ENCODE measurements at regions not wholly inside any gene's neighbourhood (a gene's known extent, or its start where the extent isn't known, plus 50 kb on each side); places are given as distances from the start of the nearest gene placed in this dataset.

DNA sequence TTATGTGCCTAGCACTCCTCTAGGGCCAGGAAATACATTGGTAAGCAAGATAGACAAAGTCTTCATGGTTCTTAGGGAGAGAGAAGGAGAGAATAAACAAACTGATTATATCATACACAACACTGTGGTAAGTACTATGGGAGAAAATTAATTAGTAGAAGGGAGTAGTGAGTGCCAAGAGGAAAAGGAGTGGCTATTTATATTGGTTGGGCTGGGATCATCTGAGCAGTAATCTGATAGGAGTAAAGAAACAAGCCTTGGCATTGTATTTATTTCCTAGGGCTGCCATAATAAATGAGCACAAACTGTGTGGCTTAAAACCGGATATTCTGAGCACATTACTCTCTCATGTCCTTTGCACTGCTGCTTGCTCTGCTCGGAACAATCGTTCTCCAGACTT is 158.1 kb upstream of the PHF14 start:
- TF ChIP-seq, protein P1, sequence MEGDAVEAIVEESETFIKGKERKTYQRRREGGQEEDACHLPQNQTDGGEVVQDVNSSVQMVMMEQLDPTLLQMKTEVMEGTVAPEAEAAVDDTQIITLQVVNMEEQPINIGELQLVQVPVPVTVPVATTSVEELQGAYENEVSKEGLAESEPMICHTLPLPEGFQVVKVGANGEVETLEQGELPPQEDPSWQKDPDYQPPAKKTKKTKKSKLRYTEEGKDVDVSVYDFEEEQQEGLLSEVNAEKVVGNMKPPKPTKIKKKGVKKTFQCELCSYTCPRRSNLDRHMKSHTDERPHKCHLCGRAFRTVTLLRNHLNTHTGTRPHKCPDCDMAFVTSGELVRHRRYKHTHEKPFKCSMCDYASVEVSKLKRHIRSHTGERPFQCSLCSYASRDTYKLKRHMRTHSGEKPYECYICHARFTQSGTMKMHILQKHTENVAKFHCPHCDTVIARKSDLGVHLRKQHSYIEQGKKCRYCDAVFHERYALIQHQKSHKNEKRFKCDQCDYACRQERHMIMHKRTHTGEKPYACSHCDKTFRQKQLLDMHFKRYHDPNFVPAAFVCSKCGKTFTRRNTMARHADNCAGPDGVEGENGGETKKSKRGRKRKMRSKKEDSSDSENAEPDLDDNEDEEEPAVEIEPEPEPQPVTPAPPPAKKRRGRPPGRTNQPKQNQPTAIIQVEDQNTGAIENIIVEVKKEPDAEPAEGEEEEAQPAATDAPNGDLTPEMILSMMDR (IDR thresholded peaks at IDR 0.05): no peak
- TF ChIP-seq POLR2A (IDR thresholded peaks at IDR 0.05): no peak
